ENCODE measurements at regions not wholly inside any gene's neighbourhood (a gene's known extent, or its start where the extent isn't known, plus 50 kb on each side); places are given as distances from the start of the nearest gene placed in this dataset.

DNA sequence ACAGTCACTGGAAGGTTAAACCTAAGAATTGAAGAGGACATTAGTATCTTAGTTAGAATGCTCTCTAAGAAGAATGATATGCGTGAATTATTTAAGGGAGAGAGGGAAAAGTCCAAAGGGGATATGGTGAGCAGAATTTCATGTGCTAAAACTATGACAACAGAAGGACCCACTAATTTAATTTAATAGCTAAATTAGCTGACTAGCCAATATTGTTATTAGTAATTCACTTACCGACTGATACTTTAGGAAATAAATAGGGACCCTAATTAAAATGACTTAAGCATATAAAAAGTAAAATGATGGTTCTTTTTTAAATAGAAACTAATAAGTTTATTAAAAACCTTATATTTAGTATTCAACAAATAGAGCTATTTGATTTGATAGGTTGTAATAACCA is 179.6 kb downstream of the RASSF9 start:
- TF ChIP-seq, protein P1, sequence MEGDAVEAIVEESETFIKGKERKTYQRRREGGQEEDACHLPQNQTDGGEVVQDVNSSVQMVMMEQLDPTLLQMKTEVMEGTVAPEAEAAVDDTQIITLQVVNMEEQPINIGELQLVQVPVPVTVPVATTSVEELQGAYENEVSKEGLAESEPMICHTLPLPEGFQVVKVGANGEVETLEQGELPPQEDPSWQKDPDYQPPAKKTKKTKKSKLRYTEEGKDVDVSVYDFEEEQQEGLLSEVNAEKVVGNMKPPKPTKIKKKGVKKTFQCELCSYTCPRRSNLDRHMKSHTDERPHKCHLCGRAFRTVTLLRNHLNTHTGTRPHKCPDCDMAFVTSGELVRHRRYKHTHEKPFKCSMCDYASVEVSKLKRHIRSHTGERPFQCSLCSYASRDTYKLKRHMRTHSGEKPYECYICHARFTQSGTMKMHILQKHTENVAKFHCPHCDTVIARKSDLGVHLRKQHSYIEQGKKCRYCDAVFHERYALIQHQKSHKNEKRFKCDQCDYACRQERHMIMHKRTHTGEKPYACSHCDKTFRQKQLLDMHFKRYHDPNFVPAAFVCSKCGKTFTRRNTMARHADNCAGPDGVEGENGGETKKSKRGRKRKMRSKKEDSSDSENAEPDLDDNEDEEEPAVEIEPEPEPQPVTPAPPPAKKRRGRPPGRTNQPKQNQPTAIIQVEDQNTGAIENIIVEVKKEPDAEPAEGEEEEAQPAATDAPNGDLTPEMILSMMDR (IDR thresholded peaks at IDR 0.05; ENCODE audit: low read depth, low read length) = no peak
- no peak for TF ChIP-seq EZH2phosphoT487 (IDR thresholded peaks at IDR 0.05; ENCODE audit: low read depth)
